ENCODE measurements at regions not wholly inside any gene's neighbourhood (a gene's known extent, or its start where the extent isn't known, plus 50 kb on each side); places are given as distances from the start of the nearest gene placed in this dataset.

DNA sequence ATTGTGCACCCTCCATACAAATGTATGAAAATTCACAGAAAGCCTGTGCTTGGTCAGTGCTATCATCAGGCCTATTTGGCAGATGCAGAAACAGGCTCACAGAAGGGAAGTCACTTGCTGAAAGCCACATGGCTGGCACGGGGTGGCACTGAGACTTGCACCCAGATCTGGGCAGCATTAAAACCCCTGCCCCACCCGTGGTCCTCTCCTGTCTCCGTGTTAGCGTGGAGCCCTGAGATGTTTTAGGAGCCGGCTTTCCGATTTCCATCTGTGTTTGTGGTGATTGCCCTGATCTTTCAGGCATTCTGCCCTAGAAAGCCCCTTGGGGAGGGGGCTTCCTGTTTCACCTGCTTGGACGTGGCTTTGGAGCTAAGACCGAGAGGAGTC is 102.2 kb upstream of the IER5L start:
- peaks cover 0 to 8% (median 3%) of the 10 kb centered on the region in 4 donors for H3K4me1 ChIP-seq
- H3K36me3 ChIP-seq = no peaks in the 10 kb centered on the region
- TF ChIP-seq POLR2A (IDR thresholded peaks at IDR 0.05) = no peak
- no peak for TF ChIP-seq POLR2AphosphoS5 (IDR thresholded peaks at IDR 0.05)
- TF ChIP-seq, protein P1, sequence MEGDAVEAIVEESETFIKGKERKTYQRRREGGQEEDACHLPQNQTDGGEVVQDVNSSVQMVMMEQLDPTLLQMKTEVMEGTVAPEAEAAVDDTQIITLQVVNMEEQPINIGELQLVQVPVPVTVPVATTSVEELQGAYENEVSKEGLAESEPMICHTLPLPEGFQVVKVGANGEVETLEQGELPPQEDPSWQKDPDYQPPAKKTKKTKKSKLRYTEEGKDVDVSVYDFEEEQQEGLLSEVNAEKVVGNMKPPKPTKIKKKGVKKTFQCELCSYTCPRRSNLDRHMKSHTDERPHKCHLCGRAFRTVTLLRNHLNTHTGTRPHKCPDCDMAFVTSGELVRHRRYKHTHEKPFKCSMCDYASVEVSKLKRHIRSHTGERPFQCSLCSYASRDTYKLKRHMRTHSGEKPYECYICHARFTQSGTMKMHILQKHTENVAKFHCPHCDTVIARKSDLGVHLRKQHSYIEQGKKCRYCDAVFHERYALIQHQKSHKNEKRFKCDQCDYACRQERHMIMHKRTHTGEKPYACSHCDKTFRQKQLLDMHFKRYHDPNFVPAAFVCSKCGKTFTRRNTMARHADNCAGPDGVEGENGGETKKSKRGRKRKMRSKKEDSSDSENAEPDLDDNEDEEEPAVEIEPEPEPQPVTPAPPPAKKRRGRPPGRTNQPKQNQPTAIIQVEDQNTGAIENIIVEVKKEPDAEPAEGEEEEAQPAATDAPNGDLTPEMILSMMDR (IDR thresholded peaks at IDR 0.05) = no peak
- TF ChIP-seq EP300 (IDR thresholded peaks at IDR 0.05) = no peak
- intact Hi-C loops (cut with DNase I; ENCODE audit: low total_unique reads) = no loop called here
- H3K27ac ChIP-seq = no peak overlapping the region
- H3K9me3 ChIP-seq = no peaks in the 10 kb centered on the region
- 87 to 93% (median 91%) methylated on average over 8 of the region's 8 CpGs for WGBS, 5 donors
- H3K4me3 ChIP-seq = no peak overlapping the region
- peaks cover 0 to 6% (median 0%) of the 10 kb centered on the region in 3 donors for H3K27me3 ChIP-seq
- no peak for DNase-seq

DNA sequence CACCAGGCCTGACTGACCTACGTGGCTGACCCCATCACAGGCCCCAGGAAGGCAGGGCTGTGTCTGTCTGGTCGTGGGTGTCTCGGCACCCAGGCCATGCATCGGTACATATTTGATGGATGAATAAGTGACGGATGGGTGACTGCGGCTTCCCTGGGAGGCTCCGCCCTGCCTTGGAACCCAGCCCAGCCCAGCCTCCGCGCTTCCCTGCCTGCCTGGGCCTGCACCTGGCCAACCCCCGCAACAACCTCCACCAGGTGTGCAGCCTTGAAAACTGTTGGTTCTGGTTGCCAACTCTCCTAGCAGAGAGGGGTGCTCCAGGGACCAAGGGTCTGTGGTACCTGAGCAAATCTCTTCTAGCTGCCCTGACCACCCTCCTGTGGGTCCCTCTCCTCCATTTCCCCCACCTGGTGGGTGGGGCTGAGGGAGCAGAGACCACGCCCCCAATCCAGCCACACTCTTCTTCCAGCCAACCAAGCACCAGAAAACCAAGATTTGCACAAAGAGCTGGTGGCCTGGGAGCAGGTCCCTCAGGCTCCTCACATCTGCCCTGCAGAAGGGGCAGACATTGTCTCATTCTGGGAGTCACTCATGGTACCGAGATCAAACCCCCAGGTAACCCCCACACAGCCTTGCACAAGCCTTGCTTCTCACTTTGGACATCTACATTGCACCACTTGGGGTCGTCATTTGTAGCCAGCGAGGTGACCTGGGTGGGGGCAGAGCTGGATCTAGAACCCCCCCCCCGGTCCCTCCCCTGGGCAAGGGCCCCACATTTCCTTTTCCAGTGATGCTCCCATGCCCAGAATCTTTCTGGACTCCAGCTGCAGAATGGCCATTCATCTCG is 100.6 kb upstream of the IER5L start:
- WGBS, 5 donors = 48 to 61% (median 53%) methylated on average over 15 to 16 of the region's 16 CpGs
- intact Hi-C loops (cut with DNase I; ENCODE audit: low total_unique reads) = no loop called here

DNA sequence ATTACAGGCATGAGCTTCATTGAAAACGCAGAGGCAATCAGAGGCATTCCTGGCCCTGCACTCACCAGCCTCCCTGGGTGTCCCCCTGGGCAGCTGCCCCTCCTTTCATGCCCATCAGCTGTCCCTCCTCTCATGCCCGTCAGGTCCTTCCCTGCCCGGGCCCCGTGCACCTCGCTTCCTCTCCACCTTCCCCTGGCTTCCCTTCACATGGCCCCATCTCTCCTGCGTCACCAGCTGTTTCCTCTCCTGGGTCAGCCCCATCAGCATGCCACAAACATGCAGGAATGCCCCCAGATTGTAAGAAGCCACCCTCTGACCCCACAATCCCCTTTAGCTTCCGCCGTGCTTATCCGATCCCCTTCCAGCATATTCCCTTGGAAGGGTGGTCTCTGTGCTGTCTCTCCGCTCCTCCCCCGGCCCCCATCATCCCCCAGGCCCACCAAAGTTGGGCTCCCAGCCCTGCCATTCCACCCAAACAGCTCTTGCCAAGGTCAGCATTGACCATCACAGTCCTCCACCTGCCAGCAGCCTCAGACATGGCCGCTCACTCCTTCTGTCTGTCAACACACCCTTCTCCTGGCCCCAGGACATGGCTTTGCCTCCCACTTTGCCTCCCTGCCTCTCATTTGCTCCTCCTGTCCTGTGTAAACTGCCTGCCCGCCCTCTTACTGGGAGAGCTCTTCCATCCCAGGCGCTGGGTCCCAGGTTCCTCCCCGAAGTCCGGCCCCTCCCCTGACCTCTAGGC is 98.6 kb upstream of the IER5L start:
- no peak for DNase-seq
- Histone ChIP-seq H3K27ac (no peak overlapping the region), H3K9me3 (no peaks in the 10 kb centered on the region), H3K36me3 (no peaks in the 10 kb centered on the region), H3K4me1 (peaks cover 0 to 7% (median 3%) of the 10 kb centered on the region in 4 donors), H3K4me3 (no peak overlapping the region), H3K27me3 (peaks cover 0 to 6% (median 0%) of the 10 kb centered on the region in 3 donors)
- intact Hi-C loops (cut with DNase I; ENCODE audit: low total_unique reads) = no loop called here
- WGBS, 5 donors = 82 to 85% (median 84%) methylated on average over 16 of the region's 16 CpGs
- TF ChIP-seq POLR2A (IDR thresholded peaks at IDR 0.05) = no peak
- TF ChIP-seq, protein P1 (IDR thresholded peaks at IDR 0.05) = no peak
- no peak for TF ChIP-seq EP300 (IDR thresholded peaks at IDR 0.05)
- no peak for TF ChIP-seq POLR2AphosphoS5 (IDR thresholded peaks at IDR 0.05)

More for the DNA sequence above, 100.6 kb upstream of the IER5L start:
- Histone ChIP-seq H3K4me3 (no peak overlapping the region), H3K4me1 (peaks cover 0 to 7% (median 3%) of the 10 kb centered on the region in 4 donors), H3K27ac (no peak overlapping the region), H3K36me3 (no peaks in the 10 kb centered on the region), H3K27me3 (peaks cover 0 to 6% (median 0%) of the 10 kb centered on the region in 3 donors), H3K9me3 (no peaks in the 10 kb centered on the region)
- DNase-seq = peak; percentile 65 to 77
- TF ChIP-seq POLR2AphosphoS5 (IDR thresholded peaks at IDR 0.05) (no peak), EP300 (IDR thresholded peaks at IDR 0.05) (no peak), POLR2A (IDR thresholded peaks at IDR 0.05) (no peak)
- TF ChIP-seq, protein P1 (IDR thresholded peaks at IDR 0.05) = no peak

DNA sequence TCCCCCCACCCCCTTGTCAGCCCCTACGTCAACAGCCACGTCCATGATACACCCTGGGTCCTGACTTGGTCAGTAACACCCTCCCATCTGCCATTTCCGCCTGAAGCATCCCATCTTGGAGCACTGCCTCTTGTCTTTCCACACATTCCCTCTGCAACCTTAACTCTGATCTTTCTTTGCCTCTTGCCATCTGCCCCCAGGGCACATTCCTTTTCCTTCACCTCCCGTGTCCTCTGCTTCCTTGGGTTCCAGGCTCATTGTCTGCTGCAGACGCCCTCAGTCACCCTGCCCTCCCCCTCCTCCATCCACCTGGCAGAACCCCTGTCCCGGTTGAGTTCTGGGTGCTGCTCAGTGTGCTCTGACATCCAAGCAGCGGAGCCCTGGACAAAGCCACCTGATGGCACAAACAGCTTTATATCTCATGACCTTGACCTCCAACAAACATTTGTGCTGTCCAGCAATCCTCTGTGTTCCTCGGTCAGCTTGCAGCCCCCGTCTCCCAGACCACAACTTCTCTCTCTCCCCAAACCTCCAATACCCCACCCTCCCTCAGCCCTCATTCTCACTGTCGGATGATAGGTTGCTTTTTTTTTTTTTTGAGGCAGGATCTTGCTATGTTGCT is 97.7 kb upstream of the IER5L start:
- H3K4me3 ChIP-seq = no peak overlapping the region
- DNase-seq = no peak
- no peaks in the 10 kb centered on the region for H3K36me3 ChIP-seq
- H3K27ac ChIP-seq = no peak overlapping the region
- intact Hi-C loops (cut with DNase I; ENCODE audit: low total_unique reads) = no loop called here
- peaks cover 0 to 7% (median 3%) of the 10 kb centered on the region in 4 donors for H3K4me1 ChIP-seq
- WGBS, 5 donors = 45 to 63% (median 54%) methylated on average over 10 of the region's 10 CpGs
- TF ChIP-seq POLR2A (IDR thresholded peaks at IDR 0.05) (no peak), POLR2AphosphoS5 (IDR thresholded peaks at IDR 0.05) (no peak), EP300 (IDR thresholded peaks at IDR 0.05) (no peak)
- TF ChIP-seq, protein P1 (IDR thresholded peaks at IDR 0.05) = no peak
- H3K27me3 ChIP-seq = peaks cover 0 to 6% (median 0%) of the 10 kb centered on the region in 3 donors
- no peaks in the 10 kb centered on the region for H3K9me3 ChIP-seq
